HCT116 (cell line): ENCODE measurements at regions not wholly inside any gene's neighbourhood (a gene's known extent, or its start where the extent isn't known, plus 50 kb on each side); places are given as distances from the start of the nearest gene placed in this dataset.

ENCODE experiments used
- ATAC-seq: fragments of 200-7000 bp; cut with Tn5 transposase; 2 replicates; pipeline ENCODE4 v1.9.1; 2020; ENCODE audit warnings: mild to moderate bottlenecking, moderate library complexity
- BruUV-seq: library from RNA; stranded (reverse); fragments of 400-500 nt; replicated peaks from 2 replicates; lab custom pipeline; 2021; lab: Mats Ljungman, UMichigan
- CTCF ChIA-PET: fragments of 300-600 bp; sonication (Branson Sonifier 250); formaldehyde crosslinking; loops from one replicate; lab custom pipeline; 2021; ENCODE audit warnings: antibody characterized with exemption; lab: Charles Lee
- POLR2A ChIA-PET: fragments of 300-600, 350-600 bp; sonication (Branson Sonifier 250); formaldehyde crosslinking; loops from one replicate; lab custom pipeline; 2021; ENCODE audit warnings: antibody characterized with exemption; lab: Charles Lee
- RAD21 ChIA-PET, 2 experiments: fragments of 300-600 bp; sonication (Branson Sonifier 250); formaldehyde crosslinking; loops; one replicate each; lab custom pipeline; 2023; ENCODE audit warnings: low total read pairs in 2 of 2; ENCODE audit not compliant: uncharacterized antibody in 2 of 2, unreplicated experiment in 2 of 2, low non-redundant PET in 1 of 2; lab: Charles Lee
- DNase-seq: peaks from one replicate; pipeline ENCODE4 v3.0.0-alpha.2; 2010; ENCODE audit warnings: low read depth, low spot score
- H2AFZ ChIP-seq: fragments of 200-600 bp; shearing (Covaris generic), sonication (generic); 2 replicates; pipeline ENCODE4 v1.6.1; 2017; ENCODE audit warnings: low read depth, mixed run types, mixed read lengths, antibody characterized with exemption, low read length; ENCODE audit not compliant: poor library complexity, severe bottlenecking
- H3K27ac ChIP-seq: 2 replicates; pipeline ENCODE4 v1.5.1; 2012; ENCODE audit warnings: low read depth, low read length
- H3K27me3 ChIP-seq: fragments of 200-600 bp; sonication (generic); 2 replicates; pipeline ENCODE4 v1.6.1; 2016; ENCODE audit warnings: mixed run types, low read length, mixed read lengths; ENCODE audit not compliant: insufficient read depth
- H3K36me3 ChIP-seq, 2 experiments: fragments of 200-500 bp in 1 of 2; fragments of 200-600 bp in 1 of 2; sonication (Bioruptor generic) in 1 of 2; sonication (generic) in 1 of 2; 2 replicates each; pipeline versions ENCODE4 v1.5.1 to v1.6.1; 2014 to 2016; ENCODE audit warnings: low read length in 2 of 2, inconsistent platforms in 1 of 2, mixed read lengths in 1 of 2, mixed run types in 1 of 2; ENCODE audit not compliant: insufficient read depth in 2 of 2, control insufficient read depth in 1 of 2
- H3K4me1 ChIP-seq, 2 experiments: fragments of 200-600 bp in 1 of 2; sonication (generic) in 1 of 2; 2 replicates each; pipeline versions ENCODE4 v1.5.1 to v1.6.1; 2012 to 2017; ENCODE audit warnings: low read length in 2 of 2, inconsistent platforms in 1 of 2, mild to moderate bottlenecking in 1 of 2, mixed read lengths in 1 of 2, mixed run types in 1 of 2, moderate library complexity in 1 of 2; ENCODE audit not compliant: insufficient read depth in 2 of 2, control insufficient read depth in 1 of 2
- H3K4me2 ChIP-seq: fragments of 200-600 bp; sonication (generic); 2 replicates; pipeline ENCODE4 v1.6.1; 2017; ENCODE audit warnings: mixed run types, low read length, mixed read lengths
- H3K4me3 ChIP-seq, 2 experiments: fragments of 200-600 bp in 1 of 2; sonication (generic) in 1 of 2; replicated peaks in 1 of 2; 2 replicates each; pipeline ENCODE4 v1.5.1; 2011 to 2016; ENCODE audit warnings: low read length in 2 of 2, control low read depth in 1 of 2, low read depth in 1 of 2, mild to moderate bottlenecking in 1 of 2, mixed read lengths in 1 of 2, mixed run types in 1 of 2
- H3K79me2 ChIP-seq: fragments of 200-600 bp; sonication (generic); 2 replicates; pipeline ENCODE4 v1.6.1; 2017; ENCODE audit warnings: mild to moderate bottlenecking, mixed run types, low read length, moderate library complexity, mixed read lengths; ENCODE audit not compliant: insufficient read depth
- H3K9ac ChIP-seq: fragments of 200-600 bp; sonication (generic); 2 replicates; pipeline ENCODE4 v1.6.1; 2016; ENCODE audit warnings: low read length, mixed read lengths
- H3K9me2 ChIP-seq: fragments of 200-600 bp; sonication (generic), shearing (Covaris generic); 2 replicates; pipeline ENCODE4 v1.6.1; 2017; ENCODE audit warnings: mixed run types, mild to moderate bottlenecking, moderate library complexity; ENCODE audit not compliant: insufficient read depth
- H3K9me3 ChIP-seq, 2 experiments: fragments of 200-500 bp in 1 of 2; fragments of 200-600 bp in 1 of 2; sonication (Bioruptor generic) in 1 of 2; sonication (generic) in 1 of 2; 2 replicates each; pipeline ENCODE4 v1.6.1; 2014 to 2017; ENCODE audit warnings: low read length in 2 of 2, mixed read lengths in 2 of 2, inconsistent platforms in 1 of 2, low read depth in 1 of 2, mild to moderate bottlenecking in 1 of 2, mixed run types in 1 of 2, moderate library complexity in 1 of 2; ENCODE audit not compliant: control insufficient read depth in 1 of 2, insufficient read depth in 1 of 2
- H4K20me1 ChIP-seq: fragments of 200-600 bp; sonication (generic), shearing (Covaris generic); 2 replicates; pipeline ENCODE4 v1.6.1; 2017; ENCODE audit warnings: mixed run types, mild to moderate bottlenecking, moderate library complexity; ENCODE audit not compliant: insufficient read depth
- ATF3 ChIP-seq: IDR thresholded peaks from 2 replicates; pipeline ENCODE4 v1.6.1; 2012
- CTCF ChIP-seq, 3 experiments: fragments of 200-600 bp in 1 of 3; sonication (generic) in 1 of 3; IDR thresholded peaks in 2 of 3; conservative IDR thresholded peaks in 1 of 3; 2 replicates each; pipeline ENCODE4 v1.5.1; 2012 to 2017; ENCODE audit warnings: low read depth in 2 of 3, low read length in 2 of 3, antibody characterized with exemption in 1 of 3, borderline replicate concordance in 1 of 3, control low read depth in 1 of 3, mild to moderate bottlenecking in 1 of 3, mixed read lengths in 1 of 3, mixed run types in 1 of 3, moderate library complexity in 1 of 3; ENCODE audit not compliant: insufficient read depth in 1 of 3
- EGR1 ChIP-seq: IDR thresholded peaks from 2 replicates; pipeline ENCODE4 v1.6.1; 2012; ENCODE audit warnings: low read depth
- EZH2 ChIP-seq: fragments of 200-600 bp; sonication (generic); IDR thresholded peaks from 2 replicates; pipeline ENCODE4 v1.6.1; 2017; ENCODE audit warnings: antibody characterized with exemption, mixed run types
- FOSL1 ChIP-seq: IDR thresholded peaks from 2 replicates; pipeline ENCODE4 v1.6.1; 2012; ENCODE audit warnings: low read depth
- SIN3A ChIP-seq: IDR thresholded peaks from 2 replicates; pipeline ENCODE4 v1.6.1; 2012; ENCODE audit warnings: low read depth
- TCF7L2 ChIP-seq: IDR thresholded peaks from 2 replicates; pipeline ENCODE4 v1.7.0; 2011; ENCODE audit warnings: borderline replicate concordance, inconsistent platforms; ENCODE audit not compliant: insufficient read depth, insufficient read length; ENCODE audit errors: extremely low read depth
- ZBTB33 ChIP-seq: IDR thresholded peaks from 2 replicates; pipeline ENCODE4 v1.6.1; 2011; ENCODE audit warnings: mild to moderate bottlenecking, low read length, moderate library complexity; ENCODE audit not compliant: insufficient replicate concordance; ENCODE audit errors: extremely low read depth
- ZFX ChIP-seq: fragments of 450-650 bp; IDR thresholded peaks from 2 replicates; pipeline ENCODE4 v1.6.1; 2017
- ZNF274 ChIP-seq: fragments of 200-500 bp; sonication (Bioruptor generic); IDR thresholded peaks from 2 replicates; pipeline ENCODE4 v1.6.1; 2014; ENCODE audit warnings: mild to moderate bottlenecking, low read depth, low read length, inconsistent platforms
- intact Hi-C: fragments of 100-400 bp; cut with micrococcal nuclease; formaldehyde crosslinking; loops from 2 replicates; pipeline ENCODE4 v1.10.0; 2022

- Histone ChIP-seq H3K9me3 (0 out of 4 replicates have a peak, but pooled peaks cover 0 to 3% of the 10 kb centered on the region in 2 experiments), H3K79me2 (no peaks in the 10 kb centered on the region), H3K4me3 (no peak overlapping the region), H3K9ac (no peak overlapping the region), H3K4me2 (no peak overlapping the region), H3K36me3 (no peaks in the 10 kb centered on the region), H3K27me3 (no peaks in the 10 kb centered on the region), H3K4me1 (no peaks in the 10 kb centered on the region), H3K27ac (no peak overlapping the region), H3K9me2 (no peaks in the 10 kb centered on the region), H2AFZ (no peak overlapping the region), H4K20me1 (no peaks in the 10 kb centered on the region)
- no TSS peak for BruUV-seq
- RAD21 ChIA-PET, result no interaction called here
- DNase-seq, result no peak
- intact Hi-C loops, result no loop called here
- POLR2A ChIA-PET, result no interaction called here
- TF ChIP-seq ATF3 (no peak), ZNF274 (no peak), CTCF (IDR thresholded peaks at IDR 0.05 in 2 of 3, conservative IDR thresholded peaks at IDR 0.05 in 1 of 3; ENCODE audit: borderline replicate concordance in 1 of 3, insufficient read depth in 1 of 3, low read depth in 2 of 3, low read length in 2 of 3) (no peak), TCF7L2 (no peak), EZH2 (no peak), EGR1 (no peak), FOSL1 (no peak), SIN3A (no peak), ZBTB33 (no peak), ZFX (no peak)
- no peak for ATAC-seq
- CTCF ChIA-PET, result interaction anchor here (1.0 kb wide), 1 partner anchor 441 kb away, joined by 3 read pairs; no protein-coding TSS in a partner anchor
These were observed 186.5 kb upstream of the HS6ST1 start for GRCh38 chr2:128505150-128505490.
